HG02973 (cell line): ENCODE measurements at regions not wholly inside any gene's neighbourhood (a gene's known extent, or its start where the extent isn't known, plus 50 kb on each side); places are given as distances from the start of the nearest gene placed in this dataset.
"Not testable (repeated sequence)": the region's sequence is repeated elsewhere in the genome, so short reads cannot be mapped to it uniquely, and the experiment has no call there.

Experiments used
- ATAC-seq: cut with Tn5 transposase; IDR thresholded peaks from one replicate; pipeline ENCODE4 v1.9.1; 2021; ENCODE audit warnings: moderate library complexity; ENCODE audit not compliant: unreplicated experiment

GRCh38 chr4:188989371-188989770, 850.1 kb downstream of the TRIML1 start:
- no peak for ATAC-seq

DNA sequence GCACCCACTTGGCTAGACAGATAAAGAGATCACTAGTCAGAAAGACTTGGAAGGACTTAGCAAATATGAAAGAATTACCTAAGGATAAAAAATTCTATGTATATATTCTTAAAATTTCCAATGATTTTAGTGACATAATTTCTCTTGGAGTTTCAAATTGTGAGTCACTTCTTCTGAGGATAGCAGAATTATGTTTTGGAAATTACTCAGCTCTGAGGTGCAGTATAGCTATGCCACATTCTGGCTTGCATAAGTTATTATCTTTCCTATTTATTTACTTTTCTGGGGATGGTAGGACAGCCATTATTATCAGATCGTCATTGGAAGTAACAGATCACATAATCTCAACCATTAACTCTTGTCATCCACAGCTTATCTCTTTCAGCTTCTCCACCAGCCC, 853.5 kb downstream of the TRIML1 start:
- ATAC-seq, result no peak

- no peak for ATAC-seq
These were observed 854.6 kb downstream of the TRIML1 start for GRCh38 chr4:188993871-188994270.

- ATAC-seq, result no peak
These were observed 862.2 kb downstream of the TRIML1 start for GRCh38 chr4:189001283-189001970.

- no peak for ATAC-seq
These were observed 862.8 kb downstream of the TRIML1 start for GRCh38 chr4:189001971-189002450.

GRCh38 chr4:189002475-189002874, 863.2 kb downstream of the TRIML1 start:
- no peak for ATAC-seq

DNA sequence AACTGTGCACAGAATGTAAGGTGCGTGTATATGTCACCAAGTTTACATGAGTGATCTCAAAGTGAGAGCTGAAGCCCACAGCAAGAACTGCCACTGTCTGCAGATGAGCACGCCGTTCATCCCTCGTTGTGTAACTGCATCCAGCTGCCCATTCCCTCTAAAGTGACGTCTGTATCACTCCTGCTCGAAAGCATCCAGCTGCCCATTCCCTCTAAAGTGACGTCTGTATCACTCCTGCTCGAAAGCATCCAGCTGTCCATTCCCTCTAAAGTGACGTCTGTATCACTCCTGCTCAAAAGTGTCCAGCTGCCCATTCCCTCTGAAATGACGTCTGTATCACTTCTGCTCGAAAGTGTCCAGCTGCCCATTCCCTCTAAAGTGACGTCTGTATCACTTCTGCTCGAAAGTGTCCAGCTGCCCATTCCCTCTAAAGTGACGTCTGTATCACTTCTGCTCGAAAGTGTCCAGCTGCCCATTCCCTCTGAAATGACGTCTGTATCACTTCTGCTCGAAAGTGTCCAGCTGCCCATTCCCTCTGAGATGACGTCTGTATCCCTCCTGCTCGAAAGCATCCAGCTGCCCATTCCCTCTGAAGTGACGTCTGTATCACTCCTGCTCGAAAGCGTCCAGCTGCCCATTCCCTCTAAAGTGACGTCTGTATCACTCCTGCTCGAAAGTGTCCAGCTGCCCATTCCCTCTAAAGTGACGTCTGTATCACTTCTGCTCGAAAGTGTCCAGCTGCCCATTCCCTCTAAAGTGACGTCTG, 871.4 kb downstream of the TRIML1 start:
- ATAC-seq, result not testable (repeated sequence)

GRCh38 chr4:189021831-189022230, 882.6 kb downstream of the TRIML1 start:
- ATAC-seq, result no peak

DNA sequence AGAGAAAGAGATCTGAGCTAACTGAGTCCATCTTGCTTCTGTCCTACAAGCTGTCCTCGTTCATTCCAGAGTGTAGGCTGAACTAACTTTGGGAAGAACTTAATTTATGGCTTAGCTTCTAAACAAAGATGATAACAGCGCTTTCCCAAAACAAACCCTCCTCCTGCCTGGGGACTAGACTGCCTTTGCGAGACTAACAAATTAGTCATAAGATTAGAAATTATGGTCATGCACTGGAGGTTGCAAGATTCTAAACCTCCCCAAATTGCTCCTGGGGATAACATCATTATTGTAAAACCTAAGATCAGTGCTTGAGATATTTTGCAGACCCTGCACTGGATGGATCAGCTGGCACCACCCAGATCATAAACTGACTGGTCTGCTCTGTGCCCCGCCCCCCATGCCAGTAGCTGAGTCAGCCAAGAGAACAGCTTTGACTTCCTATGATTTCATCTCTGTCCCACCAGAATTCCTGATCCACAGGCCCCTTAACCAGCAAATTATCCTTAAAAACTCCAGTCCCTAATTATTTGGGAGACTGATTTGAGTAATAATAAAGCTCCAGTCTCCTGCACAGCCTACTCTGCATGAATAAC, 883.3 kb downstream of the TRIML1 start:
- ATAC-seq, result no peak

DNA sequence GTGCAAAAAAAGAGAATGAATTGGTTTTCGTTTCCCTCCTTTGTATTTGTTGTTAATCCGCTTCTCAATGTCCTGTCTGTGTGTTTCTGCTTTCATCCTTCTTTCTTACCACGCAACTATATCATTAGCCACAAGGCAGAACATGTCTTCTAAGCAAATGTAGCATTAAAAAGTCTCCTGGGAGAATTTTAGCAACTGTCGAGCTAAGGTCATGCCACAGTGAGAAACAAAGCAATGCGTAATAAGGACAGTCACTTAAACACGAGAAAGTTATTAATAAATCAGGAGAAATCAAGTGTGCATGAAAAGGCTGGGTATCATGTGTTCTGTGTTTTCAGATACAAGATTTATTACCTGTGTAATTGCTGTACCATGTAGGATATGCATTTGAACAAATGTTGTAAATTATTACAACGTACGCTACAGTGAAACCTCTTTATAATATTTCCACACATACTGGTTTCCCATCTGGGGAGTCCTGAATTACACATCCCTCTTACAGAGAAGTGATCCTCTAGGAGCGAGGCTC, 890.8 kb downstream of the TRIML1 start:
- ATAC-seq, result no peak

GRCh38 chr4:189032606-189033338, 893.5 kb downstream of the TRIML1 start:
- ATAC-seq, result no peak

DNA sequence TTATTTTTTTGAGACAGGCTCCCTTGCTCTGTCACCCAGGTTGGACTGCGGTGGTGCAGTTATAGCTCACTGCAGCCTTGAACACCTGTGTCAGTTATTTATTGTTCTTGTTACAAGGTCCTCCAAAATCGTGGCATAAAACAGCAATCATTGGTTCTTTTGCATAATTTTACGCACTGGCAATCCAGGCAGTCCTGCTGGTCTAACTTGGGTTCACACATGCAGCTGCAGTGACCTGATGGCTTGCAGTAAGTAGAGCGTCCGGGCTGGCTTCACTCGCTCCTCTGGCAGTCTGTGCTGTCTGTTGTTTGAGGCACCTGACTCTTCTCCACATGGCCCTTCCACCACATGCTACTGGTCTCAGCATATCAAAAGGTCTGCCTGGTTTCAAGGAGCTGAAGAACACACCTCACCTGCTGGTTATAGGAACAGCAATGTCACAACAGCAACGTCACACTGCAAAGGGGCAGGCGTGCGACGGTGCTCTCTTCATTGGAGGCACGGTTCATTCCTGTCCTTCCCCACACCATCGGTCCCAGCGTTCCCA, 894.6 kb downstream of the TRIML1 start:
- ATAC-seq, result no peak

DNA sequence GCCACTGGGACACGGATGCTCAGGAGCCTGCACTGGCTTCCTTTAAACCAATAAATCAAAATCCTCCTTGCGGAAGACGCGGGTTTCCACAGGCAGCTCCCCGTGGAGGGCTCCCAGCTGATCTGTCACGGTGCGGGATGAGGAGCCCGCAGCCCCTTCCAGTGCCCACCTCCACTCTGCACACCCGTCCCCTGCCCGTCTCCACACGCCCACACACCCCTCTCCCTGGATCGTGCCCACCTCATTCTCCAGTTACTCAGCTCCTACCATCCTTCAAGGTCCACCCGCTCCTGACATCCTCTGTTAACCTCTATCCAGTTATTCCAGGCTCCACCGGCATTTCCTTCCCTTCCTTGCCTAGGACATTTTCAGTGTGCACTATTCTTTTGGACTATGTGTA, 895.9 kb downstream of the TRIML1 start:
- ATAC-seq, result no peak

- ATAC-seq, result no peak
These were observed 896.4 kb downstream of the TRIML1 start for GRCh38 chr4:189035654-189036053.

GRCh38 chr4:189036906-189037305, 897.7 kb downstream of the TRIML1 start:
- ATAC-seq, result no peak

GRCh38 chr4:189046642-189047041, 894.0 kb upstream of the FRG1 start:
- no peak for ATAC-seq

DNA sequence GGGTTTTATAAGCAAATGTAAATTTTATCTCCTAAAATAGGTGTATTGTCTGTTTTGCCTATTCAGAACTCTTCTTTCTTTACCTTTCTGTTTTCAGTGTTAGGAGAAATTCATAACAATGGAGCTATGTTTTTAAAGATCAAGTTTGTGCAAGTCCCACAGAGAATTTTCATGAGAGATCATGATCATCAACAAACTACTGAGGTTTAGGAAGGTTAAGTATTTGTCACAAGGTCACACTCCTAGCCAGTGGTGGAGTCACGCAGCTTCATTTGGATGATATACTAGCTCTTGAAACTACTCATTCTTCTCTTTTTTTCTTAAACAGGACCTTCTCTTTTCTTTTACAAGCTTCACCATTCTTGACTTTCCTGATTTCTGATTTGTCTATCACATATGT, 892.6 kb upstream of the FRG1 start:
- ATAC-seq, result no peak

- no peak for ATAC-seq
These were observed 891.0 kb upstream of the FRG1 start for GRCh38 chr4:189049682-189050081.

DNA sequence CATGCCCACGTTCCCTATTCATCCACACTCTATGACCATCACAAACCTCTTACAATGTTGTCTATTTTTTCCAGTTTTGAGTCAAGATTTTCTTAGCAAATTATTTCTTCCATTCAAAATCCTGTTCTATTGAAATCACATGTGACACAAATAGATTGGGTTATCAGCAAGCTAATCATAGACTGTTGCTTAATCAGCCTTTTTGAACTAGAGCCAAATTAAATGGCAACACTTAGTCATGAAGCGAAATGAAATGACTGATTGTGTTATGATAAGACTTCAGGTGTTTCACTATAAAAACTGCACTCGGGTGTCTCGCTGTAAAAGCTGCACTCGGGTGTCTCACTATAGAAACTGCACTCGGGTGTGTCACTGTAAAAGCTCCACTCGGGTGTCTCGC, 890.0 kb upstream of the FRG1 start:
- ATAC-seq, result no peak

GRCh38 chr4:189053621-189054020, 887.1 kb upstream of the FRG1 start:
- ATAC-seq, result no peak

DNA sequence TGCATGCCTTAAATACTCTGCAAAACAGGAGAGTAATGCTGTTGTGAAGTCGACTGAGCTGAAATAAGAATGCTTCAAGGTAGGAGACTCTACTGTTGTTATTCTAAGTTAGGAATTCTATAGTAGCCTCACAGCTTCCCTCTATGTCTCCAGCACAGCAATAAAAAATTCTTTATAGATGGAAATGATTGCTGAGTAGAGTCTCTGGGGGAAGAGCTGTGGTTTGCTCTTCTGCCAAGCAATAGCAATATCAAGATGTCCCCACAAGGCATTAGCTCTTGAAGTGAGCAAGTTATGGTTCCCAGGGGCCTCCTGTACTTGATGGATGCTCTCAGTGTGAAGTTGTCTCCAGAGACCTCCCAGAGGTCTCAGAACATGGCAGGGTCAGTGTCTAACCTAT, 880.6 kb upstream of the FRG1 start:
- ATAC-seq, result no peak
